ENCODE measurements at regions not wholly inside any gene's neighbourhood (a gene's known extent, or its start where the extent isn't known, plus 50 kb on each side); places are given as distances from the start of the nearest gene placed in this dataset.

- TF ChIP-seq MAX (IDR thresholded peaks at IDR 0.05; ENCODE audit: insufficient read depth, insufficient read length): no peak
- no peak for TF ChIP-seq JUN (IDR thresholded peaks at IDR 0.05; ENCODE audit: borderline replicate concordance, insufficient read depth, insufficient read length, low read depth)
- TF ChIP-seq CTCF (IDR thresholded peaks at IDR 0.05; ENCODE audit: extremely low read depth in 1 of 2, insufficient read depth in 1 of 2, low read depth in 1 of 2, low read length in 2 of 2): no peak
- TF ChIP-seq POLR2A (IDR thresholded peaks at IDR 0.05; ENCODE audit: low read depth, low read length): no peak
- TF ChIP-seq EZH2 (IDR thresholded peaks at IDR 0.05; ENCODE audit: borderline replicate concordance, low read depth, low read length, severe bottlenecking): no peak
- no peak for TF ChIP-seq POLR2AphosphoS5 (IDR thresholded peaks at IDR 0.05; ENCODE audit: insufficient read depth, low read depth, low read length)
- no peak for TF ChIP-seq FOS (IDR thresholded peaks at IDR 0.05; ENCODE audit: borderline replicate concordance, insufficient read depth, low read length)
These were observed 169.7 kb upstream of the RGS6 start for GRCh38 chr14:71762575-71762974.
